ENCODE measurements at regions not wholly inside any gene's neighbourhood (a gene's known extent, or its start where the extent isn't known, plus 50 kb on each side); places are given as distances from the start of the nearest gene placed in this dataset.

GRCh38 chr2:5908071-5908470 is 215.9 kb downstream of the SOX11 start:
- TF ChIP-seq CTCF (optimal IDR thresholded peaks at IDR 0.05 in 1 of 3, IDR thresholded peaks at IDR 0.05 in 1 of 3, conservative IDR thresholded peaks at IDR 0.05 in 1 of 3; ENCODE audit: extremely low read depth in 1 of 3, insufficient read depth in 2 of 3, low read length in 3 of 3) (no peak), EZH2 (IDR thresholded peaks at IDR 0.05; ENCODE audit: low read length) (no peak)
- Histone ChIP-seq H3K9ac (ENCODE audit: control insufficient read depth, extremely low read depth, insufficient read depth, low read length) (no peak overlapping the region), H3K27me3 (ENCODE audit: control insufficient read depth, extremely low read depth, insufficient read depth, low read length) (no peaks in the 10 kb centered on the region), H3K4me3 (ENCODE audit: control insufficient read depth in 2 of 3, extremely low read depth in 1 of 3, insufficient read depth in 2 of 3, low read depth in 1 of 3, low read length in 3 of 3) (no peak overlapping the region), H3K9me1 (ENCODE audit: control insufficient read depth, extremely low read depth, insufficient read depth, low read length) (no peaks in the 10 kb centered on the region), H3K79me2 (ENCODE audit: control insufficient read depth, insufficient read depth, low read length) (no peaks in the 10 kb centered on the region), H4K20me1 (ENCODE audit: control insufficient read depth, extremely low read depth, insufficient read depth, low read length) (no peaks in the 10 kb centered on the region), H2AFZ (ENCODE audit: control insufficient read depth, low read length) (no peak overlapping the region), H3K36me3 (ENCODE audit: control insufficient read depth in 2 of 2, extremely low read depth in 1 of 2, insufficient read depth in 2 of 2, low read length in 2 of 2) (no peaks in the 10 kb centered on the region), H3K27ac (ENCODE audit: control insufficient read depth, insufficient read depth, low read length) (no peak overlapping the region), H3K9me3 (ENCODE audit: control insufficient read depth, low read depth, low read length) (no peaks in the 10 kb centered on the region), H3K4me2 (ENCODE audit: control insufficient read depth, extremely low read depth, insufficient read depth, low read depth, low read length) (no peak overlapping the region), H3K4me1 (ENCODE audit: control insufficient read depth, extremely low read depth, insufficient read depth, low read length) (no peaks in the 10 kb centered on the region)
- no peak for DNase-seq (ENCODE audit: low read depth, low spot score)
- FAIRE-seq, result no peak
- dilution Hi-C loops (cut with MboI; ENCODE audit: extremely low pct_ligation_motif_present, low sequenced_read_pairs), result no loop called here

GRCh38 chr2:5911718-5912117 is 219.5 kb downstream of the SOX11 start:
- Histone ChIP-seq H4K20me1 (ENCODE audit: control insufficient read depth, extremely low read depth, insufficient read depth, low read length) (no peaks in the 10 kb centered on the region), H3K9me3 (ENCODE audit: control insufficient read depth, low read depth, low read length) (no peaks in the 10 kb centered on the region), H3K27me3 (ENCODE audit: control insufficient read depth, extremely low read depth, insufficient read depth, low read length) (no peaks in the 10 kb centered on the region), H3K79me2 (ENCODE audit: control insufficient read depth, insufficient read depth, low read length) (no peaks in the 10 kb centered on the region), H3K9ac (ENCODE audit: control insufficient read depth, extremely low read depth, insufficient read depth, low read length) (no peak overlapping the region), H3K9me1 (ENCODE audit: control insufficient read depth, extremely low read depth, insufficient read depth, low read length) (no peaks in the 10 kb centered on the region), H3K36me3 (ENCODE audit: control insufficient read depth in 2 of 2, extremely low read depth in 1 of 2, insufficient read depth in 2 of 2, low read length in 2 of 2) (no peaks in the 10 kb centered on the region), H2AFZ (ENCODE audit: control insufficient read depth, low read length) (no peak overlapping the region), H3K4me1 (ENCODE audit: control insufficient read depth, extremely low read depth, insufficient read depth, low read length) (no peaks in the 10 kb centered on the region), H3K4me2 (ENCODE audit: control insufficient read depth, extremely low read depth, insufficient read depth, low read depth, low read length) (no peak overlapping the region), H3K4me3 (ENCODE audit: control insufficient read depth in 2 of 3, extremely low read depth in 1 of 3, insufficient read depth in 2 of 3, low read depth in 1 of 3, low read length in 3 of 3) (no peak overlapping the region), H3K27ac (ENCODE audit: control insufficient read depth, insufficient read depth, low read length) (no peak overlapping the region)
- DNase-seq (ENCODE audit: low read depth, low spot score) (no peak), FAIRE-seq (no peak)
- TF ChIP-seq CTCF (optimal IDR thresholded peaks at IDR 0.05 in 1 of 3, IDR thresholded peaks at IDR 0.05 in 1 of 3, conservative IDR thresholded peaks at IDR 0.05 in 1 of 3; ENCODE audit: extremely low read depth in 1 of 3, insufficient read depth in 2 of 3, low read length in 3 of 3) (no peak), EZH2 (IDR thresholded peaks at IDR 0.05; ENCODE audit: low read length) (no peak)
- dilution Hi-C loops (cut with MboI; ENCODE audit: extremely low pct_ligation_motif_present, low sequenced_read_pairs), result no loop called here
